Glomerular visceral epithelial cell (primary cell): ENCODE measurements at regions not wholly inside any gene's neighbourhood (a gene's known extent, or its start where the extent isn't known, plus 50 kb on each side); places are given as distances from the start of the nearest gene placed in this dataset.

ENCODE experiments used
- DNase-seq: peaks from one replicate; pipeline ENCODE4 v3.0.0-alpha.2; 2016; ENCODE audit errors: extremely low spot score

DNA sequence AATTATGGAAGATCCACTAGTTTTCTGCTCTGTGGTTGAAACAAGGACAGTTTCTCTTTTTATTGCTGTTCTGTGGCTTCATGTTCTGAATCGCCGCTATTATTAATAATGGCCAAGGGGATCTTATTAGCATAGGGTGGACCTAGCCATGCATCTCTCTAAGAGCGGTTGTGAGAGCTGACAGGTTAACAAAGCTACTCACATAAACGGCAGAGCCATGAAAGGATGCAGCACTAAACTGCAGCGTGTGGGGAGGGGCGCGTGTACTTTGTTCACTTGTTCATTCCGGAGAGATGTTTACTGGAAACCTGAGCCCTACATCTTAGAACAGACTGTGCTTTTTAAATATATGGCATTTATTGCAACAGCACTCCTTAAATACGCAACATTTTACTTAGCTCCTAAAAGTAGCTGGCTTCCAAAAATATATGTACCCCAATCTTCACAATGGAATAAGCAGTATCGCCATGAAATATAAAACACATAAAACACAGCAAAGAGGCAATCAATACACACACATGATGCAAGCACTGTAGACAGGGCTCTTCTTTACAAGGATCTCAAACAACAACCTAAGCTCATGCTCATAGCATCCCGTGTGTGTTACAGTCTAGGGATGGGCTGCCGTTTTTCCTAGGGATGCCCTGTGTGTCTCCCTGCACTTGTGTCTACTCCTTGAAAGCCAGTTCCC, 424.6 kb downstream of the MED10 start:
- no peak for DNase-seq

DNA sequence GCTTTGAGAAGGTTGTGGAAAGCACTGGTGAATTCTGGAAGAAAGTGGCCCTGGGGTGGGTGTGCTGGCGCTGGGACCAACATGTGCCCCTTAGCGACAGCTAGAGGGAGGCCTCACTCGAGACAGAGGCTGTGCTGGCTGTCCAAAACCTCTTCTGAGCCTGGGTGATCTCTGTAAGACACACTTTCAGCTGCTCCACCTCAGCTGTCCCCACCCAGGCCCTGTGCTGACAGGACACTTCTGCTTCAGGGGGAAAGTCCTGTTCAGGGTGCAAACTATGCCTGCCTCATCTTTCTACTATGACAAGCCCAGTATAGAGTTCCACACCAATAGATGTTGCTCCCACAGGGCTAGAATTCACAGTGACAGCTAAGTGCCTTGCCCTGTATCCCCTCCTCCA, 426.4 kb downstream of the MED10 start:
- no peak for DNase-seq

DNA sequence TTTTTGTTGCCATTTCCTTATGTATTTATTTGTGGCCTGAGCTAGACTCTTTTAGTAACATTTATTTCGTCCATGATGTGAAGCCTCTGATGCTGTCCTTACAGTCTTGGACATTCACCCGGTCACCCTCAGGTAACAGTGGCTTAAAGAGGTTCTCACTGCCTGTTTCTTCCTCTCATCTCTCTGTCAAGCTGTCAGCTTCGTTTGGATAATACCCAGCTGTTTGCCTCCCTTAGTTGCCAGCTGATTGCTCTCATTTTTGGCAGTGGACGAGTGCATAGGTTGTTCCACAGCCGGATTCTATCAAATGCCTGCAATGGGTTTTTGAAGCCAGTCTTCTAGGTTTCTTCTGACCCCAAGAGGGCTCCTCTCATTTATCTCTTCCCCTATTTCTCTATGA, 427.7 kb downstream of the MED10 start:
- no peak for DNase-seq

DNA sequence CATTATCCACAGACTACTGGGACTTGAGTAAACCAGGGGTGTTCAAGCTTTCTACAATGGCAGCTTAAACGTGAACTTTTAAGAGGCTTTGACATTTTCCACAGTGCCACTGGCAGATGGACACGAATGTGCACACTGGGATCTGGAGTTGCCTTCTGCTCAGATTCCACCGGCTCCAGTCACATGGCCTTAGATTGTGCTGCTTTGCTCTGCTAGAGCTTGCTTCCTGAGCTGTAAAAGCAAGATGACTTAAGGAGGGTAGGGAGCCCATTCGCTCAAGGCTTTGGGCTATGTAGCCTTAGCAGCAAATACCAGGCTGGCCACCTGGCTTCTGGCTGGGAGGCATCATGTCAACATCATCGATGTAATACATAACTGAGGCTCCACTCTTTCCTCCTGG, 436.9 kb downstream of the MED10 start:
- no peak for DNase-seq

DNA sequence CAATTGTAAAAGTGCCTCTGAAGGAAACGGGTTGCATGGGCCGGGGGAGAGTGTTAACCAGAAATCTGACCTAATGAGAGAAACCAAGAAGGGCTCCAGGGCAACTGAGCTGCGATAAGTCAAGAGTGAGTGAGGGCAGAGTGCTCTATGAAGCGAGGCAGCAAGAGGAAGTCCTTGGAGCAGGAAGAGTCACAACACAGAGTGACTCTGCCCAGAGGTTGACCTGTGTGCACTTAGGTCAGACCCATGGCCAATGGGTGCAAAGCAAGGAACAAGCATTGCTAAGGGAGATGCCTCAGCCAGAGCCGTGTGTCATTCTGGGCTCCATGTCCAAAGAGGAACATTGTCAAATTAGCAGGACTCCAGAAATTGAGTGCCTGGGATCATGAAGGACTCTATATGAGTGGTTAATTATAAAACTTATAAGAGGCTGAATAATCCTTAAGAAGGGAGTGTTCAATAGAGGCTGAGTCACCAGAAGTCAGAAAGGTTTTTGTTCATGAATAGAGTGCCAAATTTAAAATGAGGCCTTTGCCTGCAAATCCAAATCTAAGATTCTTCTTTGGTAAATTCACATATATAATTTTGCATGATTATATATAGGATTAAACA, 438.5 kb downstream of the MED10 start:
- DNase-seq: no peak

DNA sequence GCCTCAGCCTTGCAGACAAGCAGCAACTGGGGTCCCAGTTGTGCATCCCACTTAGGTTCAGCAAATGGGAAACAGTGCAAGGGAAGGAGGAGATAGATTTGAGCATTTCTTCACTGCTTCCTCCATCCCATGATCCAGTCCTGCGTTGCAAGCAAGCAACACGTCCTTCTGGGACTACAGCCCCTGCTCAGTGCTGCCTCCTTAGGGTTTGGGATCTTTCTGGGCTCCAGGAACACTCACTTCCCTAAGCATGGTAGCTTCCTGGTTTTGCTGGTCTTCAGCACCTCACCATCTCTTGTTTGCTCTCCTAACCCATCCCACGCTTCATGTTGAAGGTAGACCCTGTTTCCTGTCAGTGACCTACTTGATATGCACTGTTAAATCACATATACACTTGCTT, 444.7 kb downstream of the MED10 start:
- DNase-seq: no peak

DNA sequence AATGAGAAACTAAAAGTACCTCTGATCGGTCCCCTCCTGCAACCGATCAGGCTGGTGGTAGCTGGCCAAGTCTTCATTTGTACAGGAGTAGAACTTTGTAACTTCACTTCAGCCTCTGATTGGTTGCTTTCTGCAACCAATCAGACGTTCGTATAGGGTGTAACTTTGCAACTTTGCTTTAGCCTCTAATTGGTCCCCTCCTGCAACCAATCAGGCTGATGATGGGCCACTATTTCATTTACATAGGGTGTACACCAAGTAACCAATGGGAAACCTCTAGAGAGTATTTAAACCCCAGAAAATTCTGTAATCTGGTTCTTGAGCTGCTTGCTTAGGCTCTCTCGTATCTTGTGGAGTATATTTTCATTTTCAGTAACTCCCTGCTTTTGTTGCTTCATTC, 445.5 kb downstream of the MED10 start:
- no peak for DNase-seq

DNA sequence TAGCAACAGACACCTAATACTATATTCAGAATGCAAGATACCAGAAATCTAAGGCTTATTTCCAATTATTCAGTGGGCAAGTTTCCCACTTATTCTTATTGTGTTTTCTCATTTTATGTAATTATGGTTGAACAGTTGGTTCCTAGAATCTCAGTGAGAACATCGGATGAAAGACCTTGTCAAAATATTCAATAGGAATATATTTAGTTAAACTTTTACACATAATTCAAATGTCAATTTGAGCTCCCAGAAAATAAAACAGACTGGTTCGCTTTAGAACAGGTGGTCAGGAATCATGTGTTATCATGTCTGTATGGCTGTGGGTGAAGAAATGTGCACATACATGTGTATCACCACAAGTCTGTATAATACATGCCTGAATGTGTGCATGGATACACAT, 447.8 kb downstream of the MED10 start:
- DNase-seq: no peak

DNA sequence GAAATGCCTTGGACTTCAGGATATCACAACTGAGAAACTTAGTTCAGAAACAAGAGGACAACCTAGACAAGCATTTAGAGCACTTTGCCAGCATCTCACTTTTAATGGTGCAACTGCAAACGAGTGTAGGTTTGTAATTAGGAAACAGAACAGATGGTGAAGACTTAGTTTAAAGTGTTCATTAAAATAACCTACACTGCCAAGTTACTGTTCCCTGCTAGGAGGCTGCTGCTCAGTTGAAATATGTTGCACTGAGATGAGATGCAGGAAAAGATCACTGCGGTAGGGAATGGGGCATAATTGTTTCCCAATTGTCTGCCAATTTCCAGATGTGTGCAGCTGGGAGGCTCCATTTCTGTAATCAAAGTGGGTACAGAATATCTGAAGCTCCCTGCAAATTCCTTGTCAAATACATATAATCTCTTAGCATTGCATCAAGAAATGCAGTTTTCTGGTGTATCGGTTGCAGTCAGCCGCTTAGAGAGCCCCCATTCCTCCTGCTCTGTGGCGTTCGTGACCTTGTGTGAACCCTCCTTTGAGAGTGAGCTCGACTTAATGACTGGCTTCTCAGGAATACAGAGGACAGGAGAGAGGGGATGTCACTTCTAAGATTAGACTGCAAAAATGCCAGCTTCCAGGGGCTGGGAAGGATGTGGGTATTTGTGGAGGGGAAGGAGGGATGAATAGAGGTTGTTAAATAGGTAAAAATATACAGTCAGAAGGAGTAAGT, 448.9 kb downstream of the MED10 start:
- no peak for DNase-seq

DNA sequence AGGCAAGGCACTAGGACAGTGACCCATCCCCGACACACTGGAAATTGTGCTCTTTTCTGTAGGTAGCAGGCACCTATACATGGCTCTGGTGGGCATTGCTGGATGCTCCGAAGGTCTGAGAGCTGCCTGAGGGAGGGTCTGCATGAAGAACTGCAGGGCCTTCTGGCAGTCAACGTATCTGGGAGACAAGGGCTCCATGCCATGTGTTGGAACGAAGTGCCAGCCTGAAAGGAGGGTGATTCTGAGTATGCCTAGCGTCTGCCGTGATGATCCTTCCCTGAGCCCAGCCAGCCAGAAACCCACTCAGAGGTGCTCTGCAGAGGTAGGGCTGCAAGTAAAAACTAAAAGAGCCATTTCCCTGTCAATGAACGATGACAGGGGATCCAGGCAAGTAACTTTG, 453.2 kb downstream of the MED10 start:
- DNase-seq: no peak

DNA sequence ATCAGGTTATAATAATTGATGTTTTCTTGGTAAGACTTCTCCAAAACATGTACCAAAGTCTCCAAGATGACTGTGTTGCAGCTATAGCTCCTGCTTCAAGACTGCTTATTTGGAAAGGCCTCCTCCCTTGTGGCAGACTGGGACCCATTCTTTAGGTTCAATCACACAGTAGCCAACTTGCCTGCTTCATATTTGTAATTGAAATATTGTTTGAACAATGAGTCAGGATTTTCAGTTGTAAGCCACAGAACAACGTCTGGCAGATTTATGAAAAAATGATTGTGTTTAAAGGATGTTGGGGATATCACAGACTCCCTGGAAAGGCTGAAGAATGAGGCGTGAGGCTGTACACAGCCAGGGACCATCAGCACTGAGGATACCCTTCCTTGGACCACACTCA, 458.9 kb downstream of the MED10 start:
- DNase-seq: no peak

DNA sequence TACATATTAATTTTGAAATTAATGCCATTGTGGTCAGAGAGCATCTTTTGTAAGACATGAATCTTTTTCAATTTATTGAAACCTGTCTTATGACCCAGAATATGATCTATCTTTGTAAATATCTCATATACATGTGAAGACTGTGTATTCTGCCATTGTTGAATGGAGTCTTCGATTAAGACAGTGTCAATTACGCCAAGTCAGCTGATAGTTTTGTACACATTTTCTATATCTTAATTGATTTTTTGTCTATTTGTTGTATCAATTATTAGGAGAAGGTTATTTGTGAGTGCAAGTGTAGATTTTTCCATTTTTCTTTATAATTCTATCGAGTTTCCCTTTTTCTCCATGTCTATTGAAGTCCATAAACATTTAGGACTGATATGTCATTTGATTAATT, 471.6 kb downstream of the MED10 start:
- DNase-seq: no peak

DNA sequence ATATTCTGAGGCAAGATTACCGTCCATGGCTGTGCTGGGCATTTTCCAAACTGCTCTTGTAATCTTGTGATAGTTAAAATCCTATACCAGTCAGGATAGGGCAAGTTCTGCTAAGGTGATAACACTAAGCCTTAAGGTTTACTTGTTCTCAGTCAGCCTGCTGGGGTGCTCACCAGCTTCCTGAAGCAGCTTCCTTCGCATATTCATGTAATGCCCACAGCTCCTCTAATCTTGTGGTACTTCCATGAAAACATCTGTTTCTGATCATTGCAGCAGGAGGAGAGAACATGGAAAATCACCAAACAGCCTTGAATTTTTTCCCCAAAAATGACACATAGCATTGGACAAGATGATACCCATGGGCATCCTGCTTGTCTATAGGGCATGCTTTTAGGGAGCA, 473.2 kb downstream of the MED10 start:
- no peak for DNase-seq

DNA sequence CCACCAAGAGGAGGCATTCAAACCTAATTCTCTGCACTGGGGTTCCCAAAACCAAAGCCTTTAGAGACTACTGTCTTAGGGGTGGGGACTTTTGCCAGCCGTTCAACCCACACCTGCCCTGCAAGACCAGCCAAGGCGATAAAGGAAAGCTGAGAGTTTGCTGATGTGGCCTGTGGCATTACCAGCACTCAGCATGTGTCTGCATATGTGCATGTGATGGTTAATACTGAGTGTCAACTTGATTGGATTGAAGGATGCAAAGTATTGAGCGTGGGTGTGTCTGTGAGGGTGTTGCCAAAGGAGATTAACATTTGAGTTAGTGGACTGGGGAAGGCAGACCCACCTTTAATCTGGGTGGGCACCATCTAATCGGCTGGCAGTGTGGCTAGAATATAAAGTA, 474.2 kb downstream of the MED10 start:
- DNase-seq: no peak

DNA sequence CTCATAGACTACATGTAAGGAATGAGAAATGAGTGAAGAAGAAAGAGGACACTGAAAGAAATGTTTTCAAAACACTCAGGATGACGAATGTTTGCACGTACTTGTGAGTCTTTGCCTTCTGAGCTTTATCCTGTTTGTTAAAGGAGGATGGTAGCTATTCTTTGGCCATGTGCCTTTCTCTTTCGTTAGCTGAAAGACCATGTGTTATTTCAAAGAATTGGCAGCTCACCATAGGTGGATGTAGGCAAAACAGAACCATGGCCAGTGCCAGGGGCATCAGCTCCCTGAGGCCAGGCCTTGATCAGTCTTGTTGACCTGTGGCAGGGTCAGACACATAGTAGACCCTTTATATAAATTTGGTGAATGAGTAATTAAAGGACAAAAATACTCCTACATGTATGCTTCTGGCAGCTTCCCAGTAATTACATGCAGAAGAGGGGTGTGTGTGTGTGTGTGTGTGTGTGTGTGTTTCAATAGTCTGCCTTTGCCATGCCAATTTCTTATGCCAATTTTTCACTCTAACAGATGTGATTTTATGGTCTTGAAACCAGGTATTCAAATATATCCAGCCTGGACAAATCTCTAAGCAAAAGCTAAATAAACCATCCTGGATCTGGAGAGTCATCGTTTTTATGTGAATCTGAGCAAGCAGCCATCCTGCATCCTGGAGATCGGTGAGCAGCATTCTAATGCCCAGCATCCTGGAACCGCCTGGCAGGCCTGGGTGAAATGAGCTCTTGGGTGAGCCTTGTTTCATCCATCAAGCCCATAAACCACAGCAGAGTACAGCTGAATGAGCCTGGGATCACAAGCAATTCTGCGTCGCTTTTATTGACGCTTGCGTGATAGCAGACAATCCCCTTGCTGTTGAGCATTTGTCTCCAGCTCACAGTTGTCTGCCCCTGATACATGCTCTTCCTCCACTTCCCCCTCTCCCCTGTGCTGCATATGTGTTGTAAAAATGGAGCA, 475.4 kb downstream of the MED10 start:
- no peak for DNase-seq

DNA sequence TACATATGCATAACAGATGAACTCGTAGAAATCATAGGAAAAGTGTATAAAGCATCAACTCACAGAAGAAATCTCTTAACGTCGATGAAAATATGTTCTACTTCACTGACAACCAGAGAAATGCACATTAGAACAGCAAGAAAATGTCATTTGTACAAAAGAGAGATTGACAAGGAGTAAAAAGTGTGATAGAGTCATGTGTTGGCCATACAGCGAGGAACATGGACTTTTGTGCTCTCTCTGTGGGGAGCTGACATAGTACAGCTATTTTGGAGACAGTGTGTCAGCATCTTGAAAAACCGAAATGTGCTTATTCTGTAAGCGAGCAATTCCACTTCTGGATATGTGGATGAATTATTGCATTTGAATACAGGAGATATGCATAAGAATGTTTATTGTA, 477.9 kb downstream of the ICE1 start:
- DNase-seq: no peak

DNA sequence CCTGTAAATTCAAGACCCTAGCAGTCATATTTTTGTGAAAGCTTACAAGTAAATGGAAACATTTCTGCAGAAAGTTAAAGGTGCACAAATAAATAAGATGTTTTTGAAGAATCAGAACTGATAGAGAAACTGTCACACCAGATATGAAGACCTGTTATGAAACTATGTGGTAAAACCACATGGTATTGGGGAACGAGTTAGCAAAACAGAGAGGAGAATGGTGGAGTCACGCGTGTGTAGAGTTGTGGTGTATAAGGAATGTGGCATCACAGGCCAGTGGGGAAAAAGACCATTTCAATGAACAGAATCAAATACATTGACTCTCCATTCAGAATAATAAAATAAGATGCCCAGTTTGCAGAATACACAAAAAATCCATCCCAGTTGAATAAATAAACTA, 477.2 kb downstream of the ICE1 start:
- no peak for DNase-seq

DNA sequence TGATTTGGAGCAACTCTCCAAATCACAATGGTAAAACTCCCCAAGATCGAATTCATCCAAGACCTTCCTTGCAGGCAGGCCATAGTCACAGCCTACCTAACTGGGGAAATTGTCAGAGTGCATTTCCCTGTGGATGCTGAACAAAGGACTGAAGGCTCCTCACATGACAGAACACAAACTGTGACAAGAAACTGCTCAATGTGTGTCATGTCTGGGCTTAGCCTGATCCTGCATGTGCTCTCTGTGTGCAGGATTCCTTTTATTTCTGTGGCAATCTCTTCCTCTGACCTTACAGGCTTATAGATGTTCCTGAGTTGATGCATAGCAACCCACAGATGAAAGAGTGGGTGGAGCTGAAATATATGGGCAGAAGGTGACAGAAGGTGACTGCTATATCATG, 465.8 kb downstream of the ICE1 start:
- no peak for DNase-seq

DNA sequence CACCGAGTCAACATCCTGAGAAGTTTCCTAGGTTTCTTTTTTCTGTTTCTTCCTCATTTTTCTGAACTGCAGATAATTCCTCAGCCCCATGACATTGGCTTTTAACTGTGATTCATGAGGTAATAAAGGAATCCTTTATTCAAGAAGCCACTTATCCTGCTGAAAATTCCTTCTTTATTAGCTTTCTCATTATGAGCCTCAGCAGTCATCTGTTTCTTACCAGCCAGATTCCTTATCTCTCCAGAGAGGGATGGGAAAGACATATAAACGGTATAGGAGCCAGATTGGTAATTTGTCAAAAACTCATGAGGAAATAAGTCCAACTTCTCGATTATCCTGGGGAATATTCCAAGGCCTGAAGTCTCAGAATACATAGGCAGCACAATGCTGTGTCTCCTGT, 465.4 kb downstream of the ICE1 start:
- DNase-seq: no peak

DNA sequence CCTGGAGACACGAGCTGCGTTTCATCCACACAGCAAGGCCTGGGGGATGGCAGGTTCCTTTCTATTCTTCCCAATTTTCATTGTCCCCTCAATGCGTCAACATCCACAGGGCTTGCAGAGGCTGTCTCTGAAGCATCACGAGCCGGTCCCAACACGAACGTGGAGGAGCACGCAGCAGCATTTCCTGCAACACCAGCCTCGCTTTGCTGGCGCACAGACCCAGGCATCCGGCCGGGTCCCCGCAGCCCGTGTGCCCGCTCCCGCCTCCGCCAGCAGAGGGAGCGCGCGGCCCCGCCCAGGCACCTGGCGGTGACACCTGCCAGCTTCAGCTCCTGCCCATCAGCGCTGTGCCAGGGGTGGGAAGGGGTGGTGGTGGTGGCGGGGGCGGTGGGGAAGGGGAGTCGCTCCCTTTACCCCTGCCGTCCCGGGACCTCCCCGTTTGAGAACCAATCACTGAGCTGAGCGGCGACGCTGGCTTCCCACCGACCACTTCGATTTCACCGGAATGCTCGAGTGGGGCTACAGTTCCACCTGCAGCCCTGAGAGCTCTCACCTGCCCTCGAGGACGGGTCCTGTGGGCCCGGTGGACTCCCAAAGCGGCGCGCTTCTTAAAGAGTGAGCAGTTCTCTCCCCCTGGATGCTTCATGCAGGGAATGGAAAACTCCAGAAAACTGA, 464.5 kb downstream of the ICE1 start:
- DNase-seq: no peak

DNA sequence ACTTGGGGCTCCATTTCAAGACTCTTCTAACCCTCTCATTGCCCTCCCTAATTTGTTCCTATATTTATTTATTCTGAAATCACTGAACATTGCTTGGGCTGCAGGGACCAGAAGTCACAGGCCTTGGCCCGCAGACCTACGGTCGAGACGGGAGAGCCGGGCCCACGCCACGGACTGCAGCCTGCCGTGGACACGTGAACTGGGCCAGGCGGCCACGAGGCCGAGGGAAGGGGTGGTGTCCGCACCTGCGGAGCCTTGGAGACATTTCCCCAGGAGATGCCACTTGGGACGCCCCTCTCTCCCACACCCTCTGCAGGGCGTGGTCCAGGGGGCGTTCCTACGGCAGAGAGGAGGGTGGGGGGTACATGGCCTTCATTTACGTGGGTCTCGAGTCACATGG, 463.9 kb downstream of the ICE1 start:
- no peak for DNase-seq

DNA sequence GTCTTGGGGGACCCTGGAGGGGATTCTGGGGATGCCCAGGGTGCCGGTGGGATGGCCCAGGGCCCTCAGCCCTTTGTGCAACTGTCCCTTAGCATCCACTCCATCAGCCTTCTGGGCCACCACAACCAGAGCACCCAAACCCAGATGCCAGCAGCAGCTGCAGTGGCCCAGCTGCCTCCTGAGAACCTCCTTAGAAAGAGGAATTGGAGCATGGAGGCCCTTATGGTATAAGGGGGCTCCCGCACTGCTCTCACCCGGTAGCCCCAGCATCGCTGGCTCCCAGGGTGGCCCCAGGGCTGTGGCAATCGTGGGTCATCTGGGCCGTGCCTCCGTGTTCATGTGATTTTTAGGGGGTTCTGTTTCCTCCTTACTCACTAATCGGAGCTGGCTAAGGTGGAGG, 463.3 kb downstream of the ICE1 start:
- DNase-seq: no peak
